HepG2 (cell line): ENCODE measurements at regions not wholly inside any gene's neighbourhood (a gene's known extent, or its start where the extent isn't known, plus 50 kb on each side); places are given as distances from the start of the nearest gene placed in this dataset.

Experiments
- BRCA1 ChIP-seq: sonication (generic); formaldehyde crosslinking; IDR thresholded peaks from 2 replicates; pipeline ENCODE4 v1.4.0; 2020; ENCODE audit warnings: missing genetic modification reagents
- MLXIP ChIP-seq: sonication (generic); formaldehyde crosslinking; IDR thresholded peaks from 2 replicates; pipeline ENCODE4 v1.9.0; 2021; ENCODE audit warnings: missing genetic modification reagents, borderline replicate concordance
- SALL1 ChIP-seq: sonication (generic); formaldehyde crosslinking; IDR thresholded peaks from 2 replicates; pipeline ENCODE4 v1.8.0; 2022; ENCODE audit warnings: mild to moderate bottlenecking, missing genetic modification reagents
- ZBTB10 ChIP-seq: sonication (generic); formaldehyde crosslinking; IDR thresholded peaks from 2 replicates; pipeline ENCODE4 v1.4.0; 2020; ENCODE audit warnings: missing genetic modification reagents, borderline replicate concordance
- ZFX ChIP-seq: sonication (generic); formaldehyde crosslinking; IDR thresholded peaks from 2 replicates; pipeline ENCODE4 v1.4.0; 2020; ENCODE audit warnings: mild to moderate bottlenecking, low read depth, missing genetic modification reagents, moderate library complexity
- ZNF629 ChIP-seq: sonication (generic); formaldehyde crosslinking; conservative IDR thresholded peaks from 2 replicates; pipeline ENCODE4 v1.5.0; 2020; ENCODE audit warnings: missing genetic modification reagents

GRCh38 chr6:37104824-37105147, 65.2 kb upstream of the PIM1 start (continued):
- TF ChIP-seq ZBTB10 (CRISPR knock-in tag) (0 out of 2 replicates have a peak, but pooled peaks have one; percentile 50), ZNF629 (CRISPR knock-in tag) (0 out of 2 replicates have a peak, but pooled peaks have one; percentile 36), MLXIP (peak; percentile 75; the same call in 1 of the 2 replicates), ZFX (CRISPR knock-in tag) (peak; percentile 13; the same call in 1 of the 2 replicates), BRCA1 (CRISPR knock-in tag) (0 out of 2 replicates have a peak, but pooled peaks have one; percentile 3), SALL1 (CRISPR knock-in tag) (no peak)
